ENCODE measurements at regions not wholly inside any gene's neighbourhood (a gene's known extent, or its start where the extent isn't known, plus 50 kb on each side); places are given as distances from the start of the nearest gene placed in this dataset.

DNA sequence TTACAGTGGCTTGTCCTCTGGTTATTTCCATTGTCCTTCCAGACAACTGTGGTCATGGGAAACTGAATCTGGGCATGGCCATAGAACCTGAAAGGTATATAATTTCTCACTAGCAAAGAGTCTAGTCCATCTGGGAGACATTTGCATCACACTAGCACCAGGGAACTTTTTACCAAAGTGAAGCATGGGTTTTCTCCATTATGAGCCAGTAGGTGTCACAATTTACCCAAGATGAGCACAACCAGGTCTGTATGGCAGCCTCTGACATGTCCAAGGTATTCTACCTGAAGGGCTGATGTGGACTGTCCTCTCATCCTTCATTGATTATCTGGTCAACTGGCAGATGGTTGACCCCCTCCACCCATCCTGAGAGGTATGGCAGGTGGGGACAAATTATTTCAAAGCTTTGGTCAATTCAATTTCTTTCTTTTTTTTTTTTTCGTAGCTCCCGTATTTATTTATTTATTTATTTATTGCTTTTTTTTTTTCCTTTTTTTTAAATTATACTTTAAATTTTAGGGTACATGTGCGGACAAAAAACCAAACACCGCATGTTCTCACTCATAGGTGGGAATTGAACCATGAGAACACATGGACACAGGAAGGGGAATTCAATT, 425.9 kb downstream of the TMEM135 start:
- no peaks in the 10 kb centered on the region for H3K9me3 ChIP-seq
- WGBS, 4 donors = 85 to 94% (median 90%) methylated on average over 4 of the region's 4 CpGs
- ATAC-seq (no peak), DNase-seq (no peak)
- TF ChIP-seq, protein P1, sequence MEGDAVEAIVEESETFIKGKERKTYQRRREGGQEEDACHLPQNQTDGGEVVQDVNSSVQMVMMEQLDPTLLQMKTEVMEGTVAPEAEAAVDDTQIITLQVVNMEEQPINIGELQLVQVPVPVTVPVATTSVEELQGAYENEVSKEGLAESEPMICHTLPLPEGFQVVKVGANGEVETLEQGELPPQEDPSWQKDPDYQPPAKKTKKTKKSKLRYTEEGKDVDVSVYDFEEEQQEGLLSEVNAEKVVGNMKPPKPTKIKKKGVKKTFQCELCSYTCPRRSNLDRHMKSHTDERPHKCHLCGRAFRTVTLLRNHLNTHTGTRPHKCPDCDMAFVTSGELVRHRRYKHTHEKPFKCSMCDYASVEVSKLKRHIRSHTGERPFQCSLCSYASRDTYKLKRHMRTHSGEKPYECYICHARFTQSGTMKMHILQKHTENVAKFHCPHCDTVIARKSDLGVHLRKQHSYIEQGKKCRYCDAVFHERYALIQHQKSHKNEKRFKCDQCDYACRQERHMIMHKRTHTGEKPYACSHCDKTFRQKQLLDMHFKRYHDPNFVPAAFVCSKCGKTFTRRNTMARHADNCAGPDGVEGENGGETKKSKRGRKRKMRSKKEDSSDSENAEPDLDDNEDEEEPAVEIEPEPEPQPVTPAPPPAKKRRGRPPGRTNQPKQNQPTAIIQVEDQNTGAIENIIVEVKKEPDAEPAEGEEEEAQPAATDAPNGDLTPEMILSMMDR (IDR thresholded peaks at IDR 0.05) = peak in 2 of 12 donors; percentile 11 to 15
- no peak for TF ChIP-seq POLR2A (IDR thresholded peaks at IDR 0.05)
- H3K4me3 ChIP-seq = no peak overlapping the region
- H3K27me3 ChIP-seq = no peaks in the 10 kb centered on the region
- no peak overlapping the region for H3K27ac ChIP-seq
- no peaks in the 10 kb centered on the region for H3K36me3 ChIP-seq
- peaks cover 0 to 9% (median 0%) of the 10 kb centered on the region in 12 donors for H3K4me1 ChIP-seq
- intact Hi-C loops (cut with DNase I) = no loop called here

DNA sequence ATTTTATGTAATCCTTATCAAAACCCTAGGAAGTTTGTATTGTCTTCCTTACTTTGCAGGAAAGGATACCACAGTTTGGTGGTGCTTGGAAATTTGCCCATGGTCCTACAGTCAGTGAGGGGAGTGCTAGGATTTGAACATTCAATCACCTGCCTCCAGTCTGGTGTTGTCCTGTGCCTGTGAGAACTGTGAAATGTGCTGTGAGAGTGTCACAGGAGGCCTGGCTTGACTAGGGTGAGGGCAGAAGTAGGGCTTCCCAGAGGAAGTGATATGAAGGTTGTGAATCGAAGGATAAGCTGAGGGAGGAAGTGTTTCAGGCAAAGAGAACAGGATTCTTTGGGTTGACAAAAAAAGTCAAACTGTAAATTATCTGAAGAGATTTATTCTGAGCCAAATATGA, 424.4 kb downstream of the TMEM135 start:
- no peak for ATAC-seq
- no peak for DNase-seq
- H3K27me3 ChIP-seq = no peaks in the 10 kb centered on the region
- H3K36me3 ChIP-seq = no peaks in the 10 kb centered on the region
- no peak overlapping the region for H3K4me3 ChIP-seq
- intact Hi-C loops (cut with DNase I) = no loop called here
- 55 to 81% (median 61%) methylated on average over 1 of the region's 1 CpG for WGBS, 4 donors
- peaks cover 0 to 9% (median 0%) of the 10 kb centered on the region in 12 donors for H3K4me1 ChIP-seq
- TF ChIP-seq, protein P1 (IDR thresholded peaks at IDR 0.05) = no peak
- TF ChIP-seq POLR2A (IDR thresholded peaks at IDR 0.05) = no peak
- H3K27ac ChIP-seq = no peak overlapping the region
- no peaks in the 10 kb centered on the region for H3K9me3 ChIP-seq

DNA sequence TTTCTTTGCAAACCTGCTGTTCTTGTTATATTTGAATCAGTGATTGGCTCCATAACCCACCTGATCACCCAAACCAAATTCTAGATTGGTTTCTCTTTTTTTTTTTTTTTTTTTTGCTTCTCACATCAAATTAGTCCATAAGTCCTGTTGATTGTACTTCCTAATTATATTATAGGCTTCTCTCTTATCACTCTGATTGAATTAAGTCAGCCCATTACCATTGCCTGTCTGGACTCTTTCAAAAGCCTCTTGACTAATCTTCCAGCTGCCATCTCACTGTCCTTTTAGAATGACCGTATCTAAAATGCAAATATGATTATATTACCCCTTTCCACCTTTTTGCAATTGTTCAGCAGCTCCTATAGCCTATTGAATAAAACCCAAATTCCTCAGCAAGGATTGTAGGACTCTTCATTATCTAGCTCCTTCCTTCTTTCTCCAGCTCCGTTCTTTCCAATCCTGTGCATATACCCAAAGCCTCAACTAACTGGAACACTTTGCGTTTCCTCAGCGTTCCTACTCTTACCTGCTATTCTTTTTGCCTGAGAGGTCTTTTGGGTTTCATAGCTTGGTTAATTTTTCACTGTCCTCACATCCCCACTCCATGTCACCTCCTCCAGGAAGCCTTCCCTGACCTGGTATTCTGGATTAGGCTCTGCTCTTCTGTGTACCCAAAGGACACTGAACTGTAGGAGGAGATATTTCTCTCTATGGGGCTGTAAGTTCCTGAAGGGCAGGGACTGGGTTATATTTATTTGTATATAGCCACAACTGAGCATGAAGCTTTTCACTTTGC, 423.3 kb downstream of the TMEM135 start:
- Histone ChIP-seq H3K27ac (no peak overlapping the region), H3K4me1 (peaks cover 0 to 5% (median 0%) of the 10 kb centered on the region in 12 donors), H3K27me3 (no peaks in the 10 kb centered on the region), H3K9me3 (no peaks in the 10 kb centered on the region), H3K36me3 (no peaks in the 10 kb centered on the region), H3K4me3 (no peak overlapping the region)
- TF ChIP-seq, protein P1 (IDR thresholded peaks at IDR 0.05) = no peak
- TF ChIP-seq POLR2A (IDR thresholded peaks at IDR 0.05) = no peak
- no peak for DNase-seq
- ATAC-seq = no peak
- 88 to 92% (median 91%) methylated on average over 4 of the region's 4 CpGs for WGBS, 4 donors
- intact Hi-C loops (cut with DNase I) = no loop called here

DNA sequence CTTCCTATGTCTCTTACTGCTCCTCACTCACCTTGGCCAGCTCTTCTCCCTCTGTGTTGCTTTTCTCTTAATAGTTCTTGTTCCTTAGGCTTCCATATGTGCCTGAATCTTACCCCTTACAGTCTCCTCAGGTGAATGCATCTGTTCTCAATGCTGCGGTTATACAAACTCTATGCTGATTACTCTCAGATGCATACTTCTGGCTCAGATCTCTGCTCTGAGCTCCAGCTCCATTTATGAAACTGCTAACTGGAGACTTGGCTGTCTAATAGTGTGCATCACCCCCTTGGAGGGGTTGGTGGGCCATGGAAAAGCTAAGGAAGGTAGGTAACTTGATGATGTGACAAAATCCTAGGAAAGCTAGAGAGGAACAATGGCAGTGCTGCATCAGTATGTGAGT, 422.5 kb downstream of the TMEM135 start:
- Histone ChIP-seq H3K27ac (no peak overlapping the region), H3K4me3 (no peak overlapping the region), H3K27me3 (no peaks in the 10 kb centered on the region), H3K4me1 (no peaks in the 10 kb centered on the region), H3K9me3 (no peaks in the 10 kb centered on the region), H3K36me3 (no peaks in the 10 kb centered on the region)
- no peak for DNase-seq
- intact Hi-C loops (cut with DNase I) = no loop called here
- no peak for ATAC-seq
- 90 to 95% (median 92%) methylated on average over 1 of the region's 1 CpG for WGBS, 4 donors
- no peak for TF ChIP-seq POLR2A (IDR thresholded peaks at IDR 0.05)
- TF ChIP-seq, protein P1 (IDR thresholded peaks at IDR 0.05) = no peak

Data from heart left ventricle (tissue), 16 donors.